DOHH2 (cell line): ENCODE measurements at regions not wholly inside any gene's neighbourhood (a gene's known extent, or its start where the extent isn't known, plus 50 kb on each side); places are given as distances from the start of the nearest gene placed in this dataset.

Source experiments
- H3F3A ChIP-seq: fragments of 200-600 bp; sonication (generic), shearing (Covaris generic); 2 replicates; pipeline ENCODE4 v1.6.0; 2016; ENCODE audit warnings: antibody characterized with exemption, mild to moderate bottlenecking; ENCODE audit not compliant: control insufficient read depth, insufficient read depth
- H3K27ac ChIP-seq: fragments of 200-600 bp; sonication (generic); 2 replicates; pipeline ENCODE4 v1.5.1; 2014; ENCODE audit warnings: low read depth, mild to moderate bottlenecking, low read length, moderate library complexity
- H3K27me3 ChIP-seq: fragments of 200-600 bp; sonication (generic); 2 replicates; pipeline ENCODE4 v1.6.1; 2014; ENCODE audit warnings: mild to moderate bottlenecking, low read length, mixed read lengths; ENCODE audit not compliant: control insufficient read depth
- H3K36me3 ChIP-seq: fragments of 200-600 bp; sonication (generic); 2 replicates; pipeline ENCODE4 v1.6.1; 2014; ENCODE audit warnings: mild to moderate bottlenecking, low read length, moderate library complexity, mixed read lengths; ENCODE audit not compliant: control insufficient read depth
- H3K4me1 ChIP-seq: fragments of 200-600 bp; sonication (generic); 2 replicates; pipeline ENCODE4 v1.6.1; 2014; ENCODE audit warnings: mild to moderate bottlenecking, low read length, mixed read lengths; ENCODE audit not compliant: control insufficient read depth
- H3K4me2 ChIP-seq: fragments of 200-600 bp; sonication (generic); 2 replicates; pipeline ENCODE4 v1.6.0; 2014; ENCODE audit warnings: mild to moderate bottlenecking, low read length, moderate library complexity
- H3K4me3 ChIP-seq: fragments of 200-600 bp; sonication (generic); 2 replicates; pipeline ENCODE4 v1.5.1; 2014; ENCODE audit warnings: mild to moderate bottlenecking, low read length, mixed read lengths
- H3K79me2 ChIP-seq: fragments of 200-600 bp; sonication (generic); 2 replicates; pipeline ENCODE4 v1.6.1; 2014; ENCODE audit warnings: mild to moderate bottlenecking, low read length, mixed read lengths; ENCODE audit not compliant: control insufficient read depth
- H3K9me2 ChIP-seq: fragments of 200-600 bp; sonication (generic); replicated peaks from 2 replicates; pipeline ENCODE4 v1.6.1; 2014; ENCODE audit warnings: mild to moderate bottlenecking, low read length, mixed read lengths; ENCODE audit not compliant: control insufficient read depth
- H3K9me3 ChIP-seq: fragments of 200-600 bp; sonication (generic); 2 replicates; pipeline ENCODE4 v1.6.1; 2014; ENCODE audit warnings: antibody characterized with exemption, low read length, mixed read lengths; ENCODE audit not compliant: control insufficient read depth, insufficient read depth
- H4K20me1 ChIP-seq: fragments of 200-600 bp; sonication (generic); 2 replicates; pipeline ENCODE4 v1.6.0; 2014; ENCODE audit warnings: low read depth, mild to moderate bottlenecking, antibody characterized with exemption, low read length, moderate library complexity; ENCODE audit not compliant: control insufficient read depth, insufficient read depth
- CTCF ChIP-seq: fragments of 200-600 bp; sonication (generic); IDR thresholded peaks from one replicate; pipeline ENCODE4 v1.5.1; 2014; ENCODE audit warnings: antibody characterized with exemption, mild to moderate bottlenecking, low read depth, low read length; ENCODE audit not compliant: poor library complexity, severe bottlenecking
- EZH2phosphoT487 ChIP-seq: fragments of 200-600 bp; sonication (generic); IDR thresholded peaks from 2 replicates; pipeline ENCODE4 v1.6.1; 2017; ENCODE audit warnings: borderline replicate concordance, mild to moderate bottlenecking, antibody characterized with exemption, low read length, moderate library complexity, mixed read lengths

GRCh38 chr6:112988748-112989147, 641.6 kb downstream of the RFPL4B start:
- H3K27me3 ChIP-seq: no peaks in the 10 kb centered on the region
- no peaks in the 10 kb centered on the region; the same call in 1 of the 2 replicates for H3K9me2 ChIP-seq
- H3K79me2 ChIP-seq: no peaks in the 10 kb centered on the region
- H3K4me2 ChIP-seq: no peak overlapping the region
- no peaks in the 10 kb centered on the region for H3F3A ChIP-seq
- no peaks in the 10 kb centered on the region for H3K36me3 ChIP-seq
- no peak for TF ChIP-seq CTCF
- no peak for TF ChIP-seq EZH2phosphoT487
- H3K4me1 ChIP-seq: no peaks in the 10 kb centered on the region
- no peaks in the 10 kb centered on the region; the same call in 1 of the 2 replicates for H3K9me3 ChIP-seq
- H4K20me1 ChIP-seq: no peaks in the 10 kb centered on the region
- H3K27ac ChIP-seq: no peak overlapping the region
- H3K4me3 ChIP-seq: no peak overlapping the region

- Histone ChIP-seq H3F3A (no peaks in the 10 kb centered on the region), H3K4me1 (no peaks in the 10 kb centered on the region), H3K9me3 (no peaks in the 10 kb centered on the region; the same call in 1 of the 2 replicates), H3K79me2 (no peaks in the 10 kb centered on the region), H3K4me2 (no peak overlapping the region), H3K36me3 (no peaks in the 10 kb centered on the region), H3K27me3 (no peaks in the 10 kb centered on the region), H3K4me3 (no peak overlapping the region), H3K9me2 (no peaks in the 10 kb centered on the region), H4K20me1 (no peaks in the 10 kb centered on the region), H3K27ac (no peak overlapping the region)
- TF ChIP-seq CTCF: no peak
- TF ChIP-seq EZH2phosphoT487: no peak
These were observed 643.8 kb downstream of the RFPL4B start for GRCh38 chr6:112990971-112991370.

- no peaks in the 10 kb centered on the region for H3K4me1 ChIP-seq
- H3K4me3 ChIP-seq: no peak overlapping the region
- no peak overlapping the region for H3K4me2 ChIP-seq
- no peaks in the 10 kb centered on the region; the same call in 1 of the 2 replicates for H3K9me3 ChIP-seq
- H3K27me3 ChIP-seq: no peaks in the 10 kb centered on the region
- H3K79me2 ChIP-seq: no peaks in the 10 kb centered on the region
- no peaks in the 10 kb centered on the region for H3F3A ChIP-seq
- H3K36me3 ChIP-seq: no peaks in the 10 kb centered on the region
- no peaks in the 10 kb centered on the region for H4K20me1 ChIP-seq
- H3K9me2 ChIP-seq: no peaks in the 10 kb centered on the region
- TF ChIP-seq EZH2phosphoT487: no peak
- no peak for TF ChIP-seq CTCF
- no peak overlapping the region for H3K27ac ChIP-seq
These were observed 644.8 kb downstream of the RFPL4B start for GRCh38 chr6:112991912-112992311.
